Mesenchymal stem cell (in vitro differentiated cells and primary cell): ENCODE measurements at regions not wholly inside any gene's neighbourhood (a gene's known extent, or its start where the extent isn't known, plus 50 kb on each side); places are given as distances from the start of the nearest gene placed in this dataset.

Source experiments
- DNase-seq: peaks from one replicate; pipeline ENCODE4 v3.0.0-alpha.2; 2013
- H2AFZ ChIP-seq: one replicate; pipeline ENCODE4 v1.6.1; 2013; ENCODE audit warnings: low read depth, mild to moderate bottlenecking, control low read depth, inconsistent platforms, low read length, moderate library complexity
- H2AK5ac ChIP-seq: 2 replicates; pipeline ENCODE4 v1.6.1; 2013; ENCODE audit warnings: low read length, moderate library complexity, mild to moderate bottlenecking, inconsistent platforms; ENCODE audit not compliant: severe bottlenecking
- H2BK120ac ChIP-seq: one replicate; pipeline ENCODE4 v1.6.1; 2013; ENCODE audit warnings: low read depth, mild to moderate bottlenecking, inconsistent platforms, low read length, moderate library complexity
- H2BK12ac ChIP-seq, 2 experiments: one replicate each; pipeline ENCODE4 v1.6.1; 2013; ENCODE audit warnings: inconsistent platforms in 2 of 2, low read length in 2 of 2, mild to moderate bottlenecking in 2 of 2, moderate library complexity in 2 of 2, control low read depth in 1 of 2
- H2BK15ac ChIP-seq: one replicate; pipeline ENCODE4 v1.6.1; 2013; ENCODE audit warnings: mild to moderate bottlenecking, low read depth, inconsistent platforms; ENCODE audit not compliant: poor library complexity, severe bottlenecking
- H2BK5ac ChIP-seq: 2 replicates; pipeline ENCODE4 v1.6.1; 2013; ENCODE audit warnings: low read depth, mild to moderate bottlenecking, low read length, control low read depth, inconsistent platforms; ENCODE audit not compliant: poor library complexity, severe bottlenecking
- H3K14ac ChIP-seq, 2 experiments: one replicate each; pipeline ENCODE4 v1.6.1; 2013; ENCODE audit warnings: inconsistent platforms in 2 of 2, low read length in 2 of 2, control low read depth in 1 of 2, mild to moderate bottlenecking in 1 of 2, moderate library complexity in 1 of 2
- H3K18ac ChIP-seq, 2 experiments: one replicate each; pipeline ENCODE4 v1.6.1; 2013; ENCODE audit warnings: inconsistent platforms in 2 of 2, low read length in 2 of 2, control low read depth in 1 of 2, low read depth in 1 of 2, mild to moderate bottlenecking in 1 of 2
- H3K23ac ChIP-seq, 2 experiments: one replicate each; pipeline ENCODE4 v1.6.1; 2013; ENCODE audit warnings: inconsistent platforms in 2 of 2, low read length in 2 of 2, mild to moderate bottlenecking in 2 of 2, moderate library complexity in 2 of 2, control low read depth in 1 of 2
- H3K27ac ChIP-seq: 2 replicates; pipeline ENCODE4 v1.5.1; 2013; ENCODE audit warnings: mild to moderate bottlenecking, moderate library complexity, low read length, control low read depth, inconsistent platforms; ENCODE audit not compliant: poor library complexity, severe bottlenecking
- H3K27me3 ChIP-seq, 2 experiments: 2 replicates each; pipeline versions ENCODE4 v1.6.1 to v1.7.0; 2013; ENCODE audit warnings: low read length in 2 of 2, mild to moderate bottlenecking in 2 of 2, moderate library complexity in 2 of 2, control low read depth in 1 of 2, inconsistent platforms in 1 of 2; ENCODE audit not compliant: control insufficient read depth in 1 of 2, insufficient read depth in 1 of 2
- H3K36me3 ChIP-seq, 2 experiments: 2 replicates each; pipeline versions ENCODE4 v1.6.1 to v1.7.0; 2013; ENCODE audit warnings: low read length in 2 of 2, control low read depth in 1 of 2, inconsistent platforms in 1 of 2, low read depth in 1 of 2, mild to moderate bottlenecking in 1 of 2; ENCODE audit not compliant: insufficient read depth in 2 of 2, control insufficient read depth in 1 of 2
- H3K4ac ChIP-seq, 2 experiments: one replicate each; pipeline ENCODE4 v1.6.1; 2013; ENCODE audit warnings: inconsistent platforms in 2 of 2, low read length in 2 of 2, mild to moderate bottlenecking in 2 of 2, moderate library complexity in 2 of 2, control low read depth in 1 of 2, low read depth in 1 of 2
- H3K4me1 ChIP-seq: 2 replicates; pipeline ENCODE4 v1.6.1; 2013; ENCODE audit warnings: low read depth, low read length, control low read depth; ENCODE audit not compliant: control insufficient read depth, insufficient read depth
- H3K4me2 ChIP-seq: 2 replicates; pipeline ENCODE4 v1.6.1; 2013; ENCODE audit warnings: low read length, mild to moderate bottlenecking, inconsistent platforms; ENCODE audit not compliant: poor library complexity, severe bottlenecking
- H3K4me3 ChIP-seq, 2 experiments: 2 replicates each; pipeline versions ENCODE4 v1.5.1 to v1.7.0; 2013; ENCODE audit warnings: low read length in 2 of 2, mild to moderate bottlenecking in 2 of 2, control low read depth in 1 of 2, low read depth in 1 of 2; ENCODE audit not compliant: insufficient read depth in 1 of 2
- H3K79me1 ChIP-seq: replicated peaks from 2 replicates; pipeline ENCODE4 v1.6.1; 2013; ENCODE audit warnings: mild to moderate bottlenecking, control low read depth, low read length, inconsistent platforms; ENCODE audit not compliant: poor library complexity, severe bottlenecking
- H3K9ac ChIP-seq: 2 replicates; pipeline ENCODE4 v1.7.0; 2013; ENCODE audit warnings: mild to moderate bottlenecking, low read length, moderate library complexity
- H3K9me3 ChIP-seq: 2 replicates; pipeline ENCODE4 v1.7.0; 2013; ENCODE audit warnings: mild to moderate bottlenecking, low read length; ENCODE audit not compliant: control insufficient read depth
- H4K8ac ChIP-seq: one replicate; pipeline ENCODE4 v1.6.1; 2013; ENCODE audit warnings: inconsistent platforms, mild to moderate bottlenecking, low read length, moderate library complexity
- H4K91ac ChIP-seq: one replicate; pipeline ENCODE4 v1.6.1; 2013; ENCODE audit warnings: mild to moderate bottlenecking, low read length, inconsistent platforms
- WGBS: methylation state at CpG from one replicate; pipeline ENCODE4 v1.1.7; 2013; ENCODE audit warnings: mixed read lengths; 5-methylcytosine and 5-hydroxymethylcytosine counted together

DNA sequence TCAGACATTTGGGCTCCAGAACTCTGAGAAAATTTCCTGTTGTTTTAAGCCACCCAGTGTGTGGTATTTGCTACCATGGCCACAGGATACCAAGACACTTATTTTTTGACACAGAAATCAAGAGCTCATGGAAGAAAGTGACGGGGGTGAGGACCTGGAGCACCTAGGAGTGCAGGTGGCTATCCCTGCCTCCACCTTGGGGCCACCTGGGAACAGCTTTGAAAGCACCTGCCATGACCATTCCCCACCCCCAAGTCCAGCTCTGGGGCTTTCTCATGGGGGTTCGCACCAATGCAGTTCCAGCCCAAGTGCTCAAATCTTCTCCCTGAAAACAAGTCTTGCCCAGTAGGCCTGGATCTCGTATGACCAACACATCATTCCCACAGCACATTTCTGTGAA, 214.9 kb upstream of the IRX1 start:
- H3K4me3 ChIP-seq = no peak overlapping the region
- H2BK15ac ChIP-seq = no peak overlapping the region
- H3K14ac ChIP-seq = no peak overlapping the region
- H2AK5ac ChIP-seq = no peak overlapping the region
- no peak overlapping the region for H2BK12ac ChIP-seq
- H2AFZ ChIP-seq = no peak overlapping the region
- H3K4ac ChIP-seq = no peak overlapping the region
- H3K27me3 ChIP-seq = no peaks in the 10 kb centered on the region
- H3K27ac ChIP-seq = no peak overlapping the region
- DNase-seq = no peak
- H4K8ac ChIP-seq = no peak overlapping the region
- H3K9ac ChIP-seq = no peak overlapping the region
- H3K4me2 ChIP-seq = no peak overlapping the region
- no peak overlapping the region for H2BK5ac ChIP-seq
- H3K79me1 ChIP-seq = no peaks in the 10 kb centered on the region
- H3K18ac ChIP-seq = no peak overlapping the region
- WGBS = 58% methylated on average over 3 of the region's 3 CpGs
- H3K4me1 ChIP-seq = no peaks in the 10 kb centered on the region
- H4K91ac ChIP-seq = no peak overlapping the region
- H2BK120ac ChIP-seq = no peak overlapping the region
- no peaks in the 10 kb centered on the region for H3K36me3 ChIP-seq
- no peak overlapping the region for H3K23ac ChIP-seq
- H3K9me3 ChIP-seq = peaks cover 8% of the 10 kb centered on the region

DNA sequence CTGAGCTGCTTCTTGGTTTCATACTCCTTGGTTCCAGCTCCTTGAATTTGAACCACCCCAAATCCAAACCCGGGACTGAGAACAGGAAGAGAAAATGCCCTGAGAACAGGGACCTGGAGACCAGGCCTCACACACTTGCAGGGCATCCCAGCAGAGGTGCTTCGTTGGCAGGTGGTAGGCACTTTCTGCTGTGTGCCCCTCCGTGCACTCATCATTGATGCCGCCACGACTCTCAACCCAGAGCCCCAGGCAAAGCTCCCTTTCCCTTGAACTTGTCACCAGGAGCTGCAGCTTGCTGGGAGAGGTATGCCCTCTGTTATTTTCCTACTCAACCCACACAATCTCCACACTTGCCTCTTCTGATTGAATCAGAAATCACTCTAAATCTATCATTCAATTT, 217.8 kb upstream of the IRX1 start:
- WGBS = 63% methylated on average over 5 of the region's 5 CpGs
- Histone ChIP-seq H2AFZ (no peak overlapping the region), H4K91ac (no peak overlapping the region), H3K36me3 (no peaks in the 10 kb centered on the region), H3K9me3 (peaks cover 30% of the 10 kb centered on the region), H3K27ac (no peak overlapping the region), H3K79me1 (no peaks in the 10 kb centered on the region), H2AK5ac (no peak overlapping the region), H3K4me2 (no peak overlapping the region), H2BK5ac (no peak overlapping the region), H3K18ac (no peak overlapping the region), H3K9ac (no peak overlapping the region), H3K27me3 (no peaks in the 10 kb centered on the region), H2BK15ac (no peak overlapping the region), H3K23ac (no peak overlapping the region), H2BK120ac (no peak overlapping the region), H3K4ac (no peak overlapping the region), H3K14ac (no peak overlapping the region), H3K4me1 (no peaks in the 10 kb centered on the region), H4K8ac (no peak overlapping the region), H2BK12ac (no peak overlapping the region), H3K4me3 (no peak overlapping the region)
- no peak for DNase-seq

DNA sequence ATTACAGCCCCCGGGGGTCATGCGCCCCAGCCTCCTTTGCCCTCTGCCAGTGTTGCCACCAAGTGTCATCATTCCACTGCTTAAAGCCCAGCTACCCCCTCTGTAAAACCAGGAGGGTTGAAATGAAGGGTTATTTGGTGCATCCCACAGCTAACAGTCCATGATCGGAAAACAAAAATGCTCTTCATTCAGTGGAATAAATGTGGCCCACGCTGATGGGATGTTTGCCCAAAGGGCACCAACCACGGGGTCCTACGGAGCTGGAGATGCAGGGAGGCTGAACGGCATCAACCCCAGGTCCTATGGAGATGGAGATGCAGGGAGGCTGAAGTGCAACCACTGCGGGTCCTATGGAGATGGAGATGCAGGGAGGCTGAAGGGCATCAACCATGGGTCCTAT, 218.5 kb upstream of the IRX1 start:
- Histone ChIP-seq H4K91ac (no peak overlapping the region), H2BK120ac (no peak overlapping the region), H3K4me2 (no peak overlapping the region), H3K27me3 (no peaks in the 10 kb centered on the region), H2BK5ac (no peak overlapping the region), H3K9me3 (peaks cover 37% of the 10 kb centered on the region), H3K14ac (no peak overlapping the region), H3K4me3 (no peak overlapping the region), H3K4me1 (no peaks in the 10 kb centered on the region), H3K79me1 (no peaks in the 10 kb centered on the region), H3K36me3 (no peaks in the 10 kb centered on the region), H2BK15ac (no peak overlapping the region), H2AFZ (no peak overlapping the region), H4K8ac (no peak overlapping the region), H3K4ac (no peak overlapping the region), H3K27ac (no peak overlapping the region), H2BK12ac (no peak overlapping the region), H3K18ac (no peak overlapping the region), H2AK5ac (no peak overlapping the region), H3K9ac (no peak overlapping the region), H3K23ac (no peak overlapping the region)
- 77% methylated on average over 7 of the region's 8 CpGs for WGBS
- no peak for DNase-seq

DNA sequence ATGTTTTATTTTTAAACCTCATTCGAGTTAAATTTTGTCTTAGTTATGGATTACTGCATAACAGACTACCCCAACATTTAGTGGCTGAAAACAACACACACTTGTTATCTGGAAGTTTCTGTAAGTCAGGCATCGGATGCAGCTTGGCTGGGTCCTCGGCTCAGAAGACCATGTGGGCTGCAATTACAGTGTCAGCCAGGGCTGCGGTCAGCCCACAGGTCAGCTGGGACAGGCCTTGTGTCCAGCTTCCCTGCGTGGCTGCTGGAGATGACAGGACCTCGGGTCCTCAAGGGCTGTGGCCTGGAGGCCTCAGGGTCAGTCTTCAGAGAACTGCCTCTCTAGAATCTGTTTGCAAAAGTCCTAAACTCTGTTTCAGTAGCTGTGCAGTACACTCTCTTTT, 219.0 kb upstream of the IRX1 start:
- no peak overlapping the region for H3K4me2 ChIP-seq
- H2BK5ac ChIP-seq = no peak overlapping the region
- no peak overlapping the region for H3K4ac ChIP-seq
- no peaks in the 10 kb centered on the region for H3K27me3 ChIP-seq
- peaks cover 42% of the 10 kb centered on the region for H3K9me3 ChIP-seq
- no peak overlapping the region for H2BK120ac ChIP-seq
- no peak overlapping the region for H3K18ac ChIP-seq
- H3K27ac ChIP-seq = no peak overlapping the region
- no peaks in the 10 kb centered on the region for H3K79me1 ChIP-seq
- no peak overlapping the region for H2AFZ ChIP-seq
- no peak overlapping the region for H4K8ac ChIP-seq
- no peak overlapping the region for H2BK15ac ChIP-seq
- DNase-seq = no peak
- no peak overlapping the region for H2AK5ac ChIP-seq
- no peaks in the 10 kb centered on the region for H3K36me3 ChIP-seq
- no peak overlapping the region for H3K23ac ChIP-seq
- H2BK12ac ChIP-seq = no peak overlapping the region
- no peak overlapping the region for H3K9ac ChIP-seq
- no peak overlapping the region for H3K4me3 ChIP-seq
- no peak overlapping the region for H4K91ac ChIP-seq
- 51% methylated on average over 6 of the region's 6 CpGs for WGBS
- no peaks in the 10 kb centered on the region for H3K4me1 ChIP-seq
- H3K14ac ChIP-seq = no peak overlapping the region
